Occipital lobe (tissue), 1 donor: ENCODE measurements at regions not wholly inside any gene's neighbourhood (a gene's known extent, or its start where the extent isn't known, plus 50 kb on each side); places are given as distances from the start of the nearest gene placed in this dataset.

Source experiments
- DNase-seq: peaks from one replicate; lab custom pipeline; 2025; lab: John Stamatoyannopoulos, UW

DNA sequence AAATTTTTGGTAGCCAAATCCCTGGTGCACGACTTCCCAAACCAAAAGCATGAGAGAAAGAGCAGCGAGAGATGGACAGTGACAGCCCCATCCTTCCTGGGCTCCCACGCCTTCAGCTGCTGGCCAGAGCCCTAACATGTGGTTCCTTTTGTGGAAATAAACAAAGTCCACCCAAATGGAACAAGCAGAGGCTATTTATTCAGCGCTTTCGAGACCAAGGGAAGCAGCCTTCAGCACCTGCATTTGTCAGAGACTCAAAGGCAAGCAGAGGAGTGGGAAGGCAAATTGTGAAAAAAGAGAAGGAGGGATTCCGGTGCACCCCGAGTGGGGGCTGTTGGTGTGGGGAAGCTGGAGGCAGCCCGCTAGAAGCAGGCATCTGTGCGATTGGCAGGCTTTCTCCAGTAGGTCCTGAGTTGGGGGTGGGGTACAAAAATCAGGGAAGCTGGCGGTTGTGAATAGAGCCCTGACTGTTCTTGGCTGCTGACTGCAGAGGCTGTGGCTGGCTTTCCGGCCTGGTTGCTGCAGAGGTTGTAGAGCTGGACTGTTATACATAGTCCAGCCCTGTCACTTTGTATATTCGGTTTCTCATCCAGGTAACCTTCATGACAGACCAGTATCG lies 427.2 kb downstream of the OCA2 start:
- DNase-seq, result no peak

DNA sequence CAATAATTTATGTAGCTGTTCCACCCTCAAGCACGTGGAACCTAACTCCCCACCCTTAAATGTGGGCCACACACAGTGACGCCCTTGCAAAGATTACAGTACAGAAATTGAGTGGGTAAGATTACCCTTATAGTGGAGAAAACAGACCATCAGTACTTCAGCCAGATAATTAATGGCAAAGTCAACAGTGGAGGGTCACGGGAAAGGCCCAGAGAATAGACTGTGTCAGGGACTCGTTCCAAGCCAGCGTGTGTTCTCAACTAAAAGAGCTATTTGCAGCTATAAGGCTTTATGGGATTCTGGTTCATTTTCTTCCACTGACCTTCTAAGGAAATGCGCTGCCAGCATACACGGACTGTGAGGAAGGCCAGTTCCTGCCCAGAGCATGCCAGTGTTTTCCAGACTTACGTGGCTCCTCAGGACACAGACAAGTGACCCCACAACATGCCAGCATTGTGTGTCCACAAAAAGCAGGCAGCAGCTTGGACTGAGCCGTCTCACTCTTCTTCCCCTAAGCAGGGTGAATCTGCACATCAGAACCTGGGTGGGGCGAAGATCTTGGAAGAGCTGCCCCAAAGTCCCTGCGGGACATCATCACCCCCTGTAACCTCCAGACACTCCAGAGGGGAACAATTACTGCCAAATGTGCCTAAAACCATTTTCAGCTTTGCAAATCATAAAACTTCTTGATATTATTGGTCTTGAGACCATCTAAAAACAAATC lies 428.5 kb downstream of the OCA2 start:
- DNase-seq, result no peak

DNA sequence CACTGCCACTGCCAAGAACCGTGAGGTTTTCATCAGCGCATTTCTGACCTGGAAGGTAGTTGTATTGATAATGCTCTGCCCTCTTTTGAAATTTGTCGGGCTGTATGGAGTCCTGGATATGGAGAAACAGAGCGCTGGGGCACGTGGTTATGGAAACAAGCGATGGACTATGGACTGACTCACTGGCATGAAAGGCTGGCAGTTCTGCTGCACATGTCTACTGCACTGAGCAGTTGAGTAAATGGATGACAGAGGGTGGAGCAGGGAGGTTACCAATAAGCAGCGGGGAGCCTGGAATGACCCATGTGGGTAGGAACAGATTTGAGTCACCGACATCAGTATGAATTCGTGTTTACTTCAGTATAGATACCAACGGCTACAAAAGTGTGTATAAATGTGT lies 429.5 kb downstream of the OCA2 start:
- no peak for DNase-seq

DNA sequence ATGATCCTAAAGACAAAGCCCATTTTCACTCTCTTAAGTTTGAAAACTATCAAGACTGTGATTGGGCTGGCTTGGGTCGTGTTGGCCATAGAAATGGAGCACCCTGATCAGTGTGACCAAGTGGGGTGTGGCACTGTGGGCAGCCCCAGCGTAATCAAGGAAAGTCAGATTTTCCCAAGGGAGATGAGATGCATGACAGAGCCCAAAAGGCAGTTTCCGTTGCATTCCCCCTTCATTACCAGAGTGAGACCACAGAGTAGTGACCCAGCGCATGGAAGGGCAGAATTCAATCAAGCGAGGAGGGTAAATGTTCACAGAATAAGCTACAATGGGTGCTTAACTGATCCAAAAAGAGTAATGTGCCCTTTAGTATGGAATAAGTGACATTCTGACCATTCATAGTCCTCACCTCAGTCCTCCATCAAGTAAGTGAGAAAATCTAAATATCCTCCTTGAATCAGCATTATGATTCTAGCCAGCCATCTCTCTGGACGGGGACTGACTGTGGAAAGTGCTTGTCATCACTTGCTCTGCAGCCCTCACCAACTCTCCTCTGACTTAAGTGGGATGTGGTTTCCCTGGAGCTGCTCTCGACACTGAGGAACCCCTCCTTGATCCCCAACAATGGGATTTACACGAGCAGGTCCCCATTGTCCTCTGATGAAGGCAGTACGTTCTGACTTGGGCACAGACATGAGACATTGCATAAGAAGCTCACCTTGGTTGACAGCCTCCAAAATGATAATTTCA lies 430.5 kb downstream of the OCA2 start:
- DNase-seq, result no peak

DNA sequence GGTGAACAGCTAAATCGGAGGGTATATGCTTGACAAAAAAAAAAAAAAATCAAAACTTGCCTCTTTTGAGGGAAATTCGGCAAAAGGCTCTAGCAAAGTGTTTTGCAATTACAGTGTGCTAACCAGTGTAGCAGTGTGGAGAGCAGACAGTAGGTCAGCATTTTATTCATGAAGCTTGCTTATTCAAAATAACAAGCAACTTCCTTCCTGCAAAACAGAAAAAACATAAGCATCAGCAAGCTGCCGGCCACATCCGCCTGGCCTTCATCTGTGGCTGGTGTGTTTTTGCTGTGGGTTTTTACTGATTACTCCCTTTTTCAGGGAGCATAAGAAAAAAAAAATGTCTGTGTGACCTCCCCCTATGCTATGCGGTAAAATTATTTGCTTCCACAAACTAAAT lies 434.1 kb downstream of the OCA2 start:
- no peak for DNase-seq

DNA sequence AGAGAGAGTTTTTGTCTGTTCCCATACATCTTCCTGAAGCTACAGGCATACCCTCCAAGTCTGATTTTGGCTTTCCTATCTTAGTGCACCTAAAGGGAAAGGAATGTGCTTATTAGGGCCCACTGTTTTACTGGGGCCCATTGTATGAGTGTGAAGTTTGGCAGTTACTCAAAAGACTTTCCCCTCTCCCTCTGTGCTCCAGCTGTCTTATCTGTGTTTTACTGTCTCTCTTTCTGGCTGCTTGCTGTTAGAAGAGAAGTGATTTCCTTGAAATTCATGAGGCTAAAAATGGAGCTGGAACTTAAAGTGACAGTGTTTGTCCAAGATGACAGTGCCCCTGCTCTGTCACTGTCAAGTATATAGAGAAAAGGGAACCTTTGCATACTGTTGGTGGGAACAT lies 436.2 kb downstream of the OCA2 start:
- no peak for DNase-seq

DNA sequence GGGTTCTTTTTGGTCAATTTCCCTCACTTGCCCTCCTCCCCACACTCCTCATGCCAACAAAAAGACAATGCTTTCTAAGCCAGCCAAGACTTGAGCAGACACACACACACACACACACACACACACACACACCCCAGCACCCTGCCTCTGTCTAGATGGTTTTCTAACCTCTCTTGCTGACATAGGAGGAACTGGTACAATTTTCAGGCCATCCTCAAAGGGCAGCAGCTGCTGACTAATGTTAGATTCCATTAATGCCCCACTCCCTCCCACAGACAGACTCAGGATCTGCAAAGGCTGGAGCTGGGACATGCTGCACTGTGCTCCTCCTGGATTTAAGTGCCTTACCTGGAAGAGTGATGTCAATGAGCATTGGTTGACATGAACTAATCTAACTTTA lies 438.4 kb downstream of the OCA2 start:
- DNase-seq, result no peak

DNA sequence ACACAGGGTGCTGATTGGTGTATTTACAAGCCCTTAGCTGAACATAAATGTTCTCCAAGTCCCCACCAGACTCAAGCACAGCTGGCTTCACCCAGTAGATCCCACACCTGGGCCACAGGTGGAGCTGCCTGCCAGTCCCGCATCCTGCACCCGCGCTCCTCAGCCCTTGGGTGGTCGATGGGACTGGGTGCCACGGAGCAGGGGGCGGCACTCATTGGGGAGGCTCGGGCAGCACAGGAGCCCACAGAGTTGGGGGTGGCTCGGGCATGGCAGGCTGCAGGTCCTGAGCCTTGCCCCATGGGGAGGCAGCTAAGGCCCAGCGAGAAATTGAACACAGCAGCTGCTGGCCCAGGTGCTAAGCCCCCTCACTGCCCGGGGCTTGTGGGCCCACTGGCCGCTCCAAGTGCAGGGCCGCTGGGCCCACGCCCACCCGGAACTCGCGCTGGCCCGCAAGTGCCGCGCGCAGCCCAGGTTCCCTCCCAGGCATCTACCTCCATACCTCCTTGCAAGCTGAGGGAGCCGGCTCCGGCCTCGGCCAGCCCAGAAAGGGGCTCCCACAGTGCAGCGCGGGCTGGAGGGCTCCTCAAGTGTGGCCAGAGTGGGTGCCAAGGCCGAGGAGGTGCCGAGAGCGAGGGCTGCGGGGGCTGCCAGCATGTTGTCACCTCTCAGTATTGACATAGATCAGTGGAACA lies 442.7 kb downstream of the OCA2 start:
- DNase-seq, result no peak

DNA sequence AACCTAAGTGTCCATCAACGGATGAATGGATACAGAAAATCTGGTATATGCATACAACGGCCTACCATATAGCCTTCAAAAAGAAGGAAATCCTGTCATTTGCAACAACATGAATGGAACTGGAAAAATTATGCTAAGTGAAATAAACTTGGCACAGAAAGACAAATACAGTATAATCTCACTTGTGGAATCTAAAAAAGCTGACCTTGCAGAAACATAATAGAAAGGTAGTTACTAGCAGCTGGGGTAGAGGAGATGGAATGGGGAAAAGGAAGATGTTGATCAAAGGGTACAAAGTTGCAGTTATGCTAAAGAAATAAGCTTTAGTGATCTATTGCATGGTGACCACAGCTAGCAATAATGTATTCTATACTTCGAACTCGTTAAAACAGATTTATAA lies 444.1 kb downstream of the OCA2 start:
- DNase-seq, result no peak

DNA sequence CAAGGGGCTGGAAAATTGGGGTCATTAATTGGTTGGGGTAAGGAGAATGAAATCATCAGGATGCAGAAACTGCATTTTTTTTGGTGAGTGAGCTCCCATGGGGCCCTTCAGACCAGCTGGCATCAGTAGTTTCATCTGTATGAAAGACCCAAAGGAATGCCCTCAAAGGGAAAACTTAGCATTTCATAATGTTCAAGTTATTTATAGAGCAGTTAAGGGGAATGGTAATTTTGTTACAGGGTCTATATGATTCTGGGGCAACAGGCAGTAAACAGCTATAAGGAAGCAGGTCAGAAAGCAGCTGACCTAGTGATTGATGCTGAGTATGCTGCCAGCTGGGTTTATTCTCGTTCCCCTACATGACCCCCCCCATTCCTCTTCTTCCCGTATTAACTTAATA lies 448.9 kb downstream of the OCA2 start:
- no peak for DNase-seq

DNA sequence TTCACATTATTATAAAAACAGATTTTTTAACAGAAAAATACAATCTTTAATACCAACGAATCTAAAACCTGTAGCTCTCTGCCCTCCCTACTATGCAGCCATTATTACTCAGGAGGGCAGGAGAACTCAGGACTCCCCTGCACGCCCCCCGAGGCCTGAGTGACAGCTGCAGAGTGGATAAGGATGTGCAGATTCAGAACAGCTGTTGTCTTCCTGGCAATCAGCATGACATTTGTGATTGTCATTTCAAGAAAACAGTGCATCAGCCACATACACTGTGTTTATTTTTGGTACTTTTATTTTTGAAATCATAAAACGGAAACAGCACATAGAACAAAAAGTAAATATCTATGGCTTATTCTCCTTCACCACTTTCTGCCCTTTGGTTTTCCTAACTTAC lies 450.8 kb downstream of the OCA2 start:
- no peak for DNase-seq

DNA sequence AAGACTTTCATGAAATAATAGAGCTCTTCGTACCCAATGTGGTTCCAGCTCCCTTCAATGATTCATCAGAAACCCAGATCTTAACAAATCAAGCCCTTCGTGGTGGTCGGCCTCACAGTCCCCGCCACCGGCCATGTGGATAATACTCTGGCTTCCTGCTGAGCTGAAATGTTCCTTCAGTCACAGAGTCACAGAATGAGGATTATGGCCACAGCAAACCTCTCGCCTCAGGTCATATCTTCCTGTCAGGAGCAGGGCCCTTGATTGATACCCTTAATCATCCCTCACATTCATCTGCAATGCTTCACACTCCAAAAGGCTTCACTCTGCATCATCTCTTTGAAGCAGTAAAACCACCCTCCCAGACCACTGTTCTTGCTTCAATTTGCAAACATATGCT lies 452.6 kb downstream of the OCA2 start:
- DNase-seq, result no peak

DNA sequence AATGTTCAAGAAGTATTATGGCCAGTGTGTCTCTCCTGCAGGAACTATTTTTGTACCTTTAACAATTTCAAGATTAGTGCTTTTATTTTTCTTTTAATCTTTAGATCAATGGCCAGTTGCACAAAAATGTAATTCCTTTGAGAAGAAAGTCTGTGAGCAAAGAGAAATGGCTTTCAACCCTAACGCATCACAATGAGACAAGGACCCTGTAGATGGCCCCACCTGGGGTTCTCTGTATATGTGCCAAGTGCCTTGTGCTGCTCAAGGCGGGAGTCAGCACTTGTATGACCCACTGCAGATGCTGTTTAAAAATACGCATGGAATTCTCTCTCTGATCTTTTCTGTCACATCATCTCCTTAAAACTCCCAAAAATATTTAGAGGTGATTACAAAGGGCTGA lies 453.4 kb downstream of the OCA2 start:
- no peak for DNase-seq

DNA sequence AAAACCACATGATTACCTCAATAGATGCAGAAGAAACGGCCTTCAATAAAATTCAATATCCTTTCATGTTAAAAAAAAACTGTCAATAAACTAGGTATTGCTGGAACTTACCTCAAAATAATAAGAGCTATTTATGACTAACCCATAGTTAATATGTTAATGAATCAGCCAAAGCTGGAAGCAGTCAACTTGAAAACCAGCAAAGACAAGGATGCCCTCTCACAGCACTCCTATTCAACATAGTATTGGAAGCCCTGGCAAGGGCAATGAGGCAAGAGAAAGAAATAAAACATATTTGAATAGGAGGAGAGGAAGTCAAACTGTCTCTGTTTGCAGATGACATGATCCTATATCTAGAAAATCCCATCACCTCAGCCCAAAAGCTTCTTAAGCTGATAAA lies 456.1 kb downstream of the OCA2 start:
- no peak for DNase-seq

DNA sequence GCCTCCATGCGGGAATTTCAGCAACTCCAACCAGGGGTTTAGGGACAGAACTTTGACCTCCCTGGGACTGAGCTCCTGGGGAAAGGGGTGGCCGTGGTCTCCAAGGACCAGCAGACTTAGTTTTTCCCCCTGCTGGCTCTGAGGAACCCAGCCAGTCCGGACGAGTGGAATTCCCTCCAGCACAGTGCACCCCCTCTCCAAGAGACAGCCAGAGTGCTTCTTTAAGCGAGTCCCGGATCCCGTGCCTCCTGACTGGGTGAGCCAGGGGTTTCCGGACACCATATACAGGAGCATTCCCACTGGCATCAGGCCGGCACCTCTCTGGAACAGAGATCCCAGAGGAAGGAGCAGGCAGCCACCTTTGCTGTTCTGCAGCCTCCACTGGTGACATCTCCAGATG lies 459.5 kb downstream of the OCA2 start:
- DNase-seq, result no peak

DNA sequence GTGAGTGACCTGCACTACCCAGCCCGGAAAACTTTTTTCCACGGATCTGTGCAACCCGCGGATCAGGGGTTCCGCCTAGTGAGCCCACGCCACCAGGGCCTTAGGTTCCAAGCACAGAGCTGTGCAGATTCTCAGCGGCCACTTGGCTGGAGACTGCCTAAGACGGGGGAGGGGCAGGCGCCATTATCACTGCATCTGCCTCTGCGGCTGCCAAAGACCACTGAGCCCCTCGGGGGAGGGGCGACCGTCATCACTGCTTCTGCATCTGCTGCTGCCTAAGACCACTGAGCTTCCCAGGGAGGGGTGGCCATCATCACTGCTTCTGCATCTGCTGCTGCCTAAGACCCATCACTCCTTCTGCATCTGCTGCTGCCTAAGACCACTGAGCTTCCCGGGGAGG lies 460.2 kb downstream of the OCA2 start:
- no peak for DNase-seq

DNA sequence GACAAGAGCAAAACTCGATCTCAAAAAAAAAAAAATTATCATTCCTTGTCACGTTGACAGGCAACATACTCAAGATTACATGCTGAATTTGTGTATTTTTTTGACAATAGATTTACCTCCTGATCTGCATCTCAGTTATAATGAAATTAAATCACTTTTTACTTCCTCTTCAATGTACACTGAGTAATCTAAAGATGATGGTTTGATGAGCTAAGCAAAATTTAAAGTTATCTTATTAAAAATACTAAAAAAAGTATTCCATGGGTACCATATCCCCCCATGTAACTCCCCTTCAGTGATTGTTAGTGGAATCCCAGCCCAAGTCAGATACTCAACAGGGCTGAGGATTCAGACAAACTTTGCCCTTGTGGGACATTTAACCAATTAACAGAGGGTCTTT lies 463.2 kb downstream of the OCA2 start:
- no peak for DNase-seq

DNA sequence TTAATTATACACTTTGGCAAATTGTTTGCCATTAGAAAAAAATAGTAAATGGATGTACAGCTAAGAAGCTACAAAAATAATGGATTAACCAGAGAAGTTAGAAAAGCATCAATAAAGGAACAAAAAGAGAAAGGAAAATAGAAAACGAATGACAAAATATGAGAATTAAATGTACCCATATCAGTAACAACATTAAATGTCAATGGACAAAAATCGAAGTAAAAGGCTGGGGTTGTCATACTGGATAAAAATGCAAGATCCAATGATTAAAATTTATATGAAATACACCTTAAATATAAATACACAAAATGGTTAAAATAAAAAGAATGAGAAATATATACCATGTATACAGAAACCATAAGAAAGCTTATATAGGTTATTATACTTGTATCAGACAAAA lies 470.6 kb downstream of the OCA2 start:
- DNase-seq, result no peak

DNA sequence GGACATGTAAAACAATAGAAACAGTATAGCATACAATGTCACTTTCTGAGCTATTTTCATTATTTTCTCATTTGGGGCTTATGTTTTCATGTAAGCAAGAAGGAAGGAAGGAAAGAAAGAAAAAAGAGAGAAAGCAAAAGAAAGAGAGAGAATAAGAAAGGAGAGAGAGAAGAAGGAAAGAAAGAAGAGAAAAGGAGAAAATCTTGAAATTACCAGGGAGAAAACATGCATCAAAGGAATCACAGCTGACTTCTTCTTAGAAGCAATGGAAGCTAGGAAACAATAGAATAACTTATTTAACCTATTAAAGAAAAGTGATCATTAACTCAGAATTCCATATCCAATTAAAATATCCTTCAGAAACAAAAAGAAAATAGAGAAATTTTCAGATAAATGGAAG lies 471.5 kb downstream of the OCA2 start:
- no peak for DNase-seq

DNA sequence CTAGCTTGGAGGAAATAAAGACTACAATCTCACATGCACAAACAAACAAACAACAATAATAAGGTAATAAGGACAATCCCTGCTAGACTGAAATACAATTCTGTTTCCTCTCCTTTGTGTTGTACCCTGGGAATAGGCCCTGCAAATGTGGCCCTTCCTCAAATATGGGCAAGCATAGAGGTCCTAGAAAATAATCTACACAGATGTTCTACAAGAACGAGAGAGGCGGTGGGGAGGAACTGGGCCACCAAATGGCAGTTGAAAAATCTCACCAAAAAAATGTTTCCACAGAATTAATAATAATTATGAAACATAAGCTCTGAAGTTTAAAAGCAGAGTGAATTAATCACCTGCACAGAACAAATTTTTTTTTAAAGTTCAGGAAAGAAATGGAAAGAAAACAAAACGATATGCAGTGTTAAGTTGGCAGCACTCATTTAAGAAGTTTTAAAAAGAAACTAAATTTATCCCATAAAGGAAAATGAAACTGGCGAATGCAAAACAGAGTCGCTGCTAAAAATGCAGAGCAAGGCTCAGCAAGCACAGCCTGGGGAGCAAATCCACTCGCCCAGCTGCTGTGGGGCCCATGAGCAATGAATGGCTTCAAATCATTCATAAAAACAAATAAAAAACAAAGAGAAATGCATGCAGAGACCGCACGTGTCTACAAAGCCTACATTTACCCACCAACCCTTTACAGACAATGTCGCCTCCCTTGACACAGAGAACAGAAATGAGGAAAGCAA lies 475.4 kb downstream of the OCA2 start:
- DNase-seq, result no peak

DNA sequence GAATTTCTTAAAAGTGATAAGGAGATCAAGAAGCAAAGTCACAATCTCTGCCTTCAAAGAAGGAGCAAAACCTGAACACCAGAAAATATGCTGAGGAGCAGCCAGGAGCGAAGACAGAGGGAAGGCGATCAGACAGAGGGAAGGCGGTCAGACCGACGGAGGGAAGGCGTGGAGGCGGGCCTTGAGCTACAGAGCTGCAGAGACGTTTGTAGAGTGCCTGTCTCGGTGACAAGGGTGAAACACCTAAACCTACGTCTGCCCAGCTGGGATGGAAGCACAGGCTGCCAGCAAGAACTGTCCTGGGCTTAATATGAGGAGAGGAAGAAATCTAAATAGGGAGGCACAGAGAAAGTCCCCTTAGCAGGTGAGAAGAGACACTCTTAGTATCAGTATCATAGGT lies 476.0 kb downstream of the OCA2 start:
- no peak for DNase-seq

DNA sequence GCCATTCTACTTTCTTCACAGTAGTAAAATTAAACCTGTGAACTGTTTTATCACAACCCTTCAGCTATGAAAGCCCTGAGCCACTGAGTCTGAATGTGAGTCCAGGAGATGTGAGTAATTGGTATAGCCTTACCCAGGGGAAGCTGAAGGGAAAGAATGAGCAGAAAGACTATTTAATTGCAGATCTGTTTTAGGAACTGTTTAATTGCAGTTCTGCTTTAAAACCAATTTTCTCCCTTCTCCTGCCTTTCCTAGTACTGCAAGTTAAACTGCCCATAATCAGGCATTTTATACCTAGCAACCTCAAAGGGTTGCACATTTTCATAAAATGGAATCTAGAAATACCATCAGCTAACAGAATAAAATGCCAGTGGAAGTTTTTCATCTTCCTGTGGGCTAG lies 476.7 kb downstream of the OCA2 start:
- DNase-seq, result no peak
